Smooth muscle cell (in vitro differentiated cells): ENCODE measurements at regions not wholly inside any gene's neighbourhood (a gene's known extent, or its start where the extent isn't known, plus 50 kb on each side); places are given as distances from the start of the nearest gene placed in this dataset.

Experiments used
- DNase-seq: peaks from one replicate; lab custom pipeline; 2025; ENCODE audit not compliant: unreplicated experiment; lab: John Stamatoyannopoulos, UW
- H2AFZ ChIP-seq: fragments of 200-600 bp; sonication (generic); 2 replicates; pipeline ENCODE4 v1.6.0; 2016; ENCODE audit warnings: antibody characterized with exemption, low read depth, mild to moderate bottlenecking
- H3F3A ChIP-seq: fragments of 200-600 bp; sonication (generic); 2 replicates; pipeline ENCODE4 v1.6.0; 2017; ENCODE audit warnings: antibody characterized with exemption, low read depth
- H3K27ac ChIP-seq: fragments of 200-600 bp; sonication (generic); 2 replicates; pipeline ENCODE4 v1.5.1; 2016; ENCODE audit warnings: low read depth, mild to moderate bottlenecking
- H3K27me3 ChIP-seq: fragments of 200-600 bp; sonication (generic); 2 replicates; pipeline ENCODE4 v1.6.1; 2016; ENCODE audit warnings: low read depth, mild to moderate bottlenecking
- H3K36me3 ChIP-seq: fragments of 200-600 bp; sonication (generic); 2 replicates; pipeline ENCODE4 v1.5.1; 2016; ENCODE audit warnings: low read depth
- H3K4me1 ChIP-seq: fragments of 200-600 bp; sonication (generic); 2 replicates; pipeline ENCODE4 v1.5.1; 2016; ENCODE audit warnings: low read depth
- H3K4me2 ChIP-seq: fragments of 200-600 bp; sonication (generic); 2 replicates; pipeline ENCODE4 v1.6.0; 2016; ENCODE audit warnings: mild to moderate bottlenecking
- H3K4me3 ChIP-seq: fragments of 200-600 bp; sonication (generic); 2 replicates; pipeline ENCODE4 v1.5.1; 2016; ENCODE audit warnings: mild to moderate bottlenecking
- H3K79me2 ChIP-seq: fragments of 200-600 bp; sonication (generic); 2 replicates; pipeline ENCODE4 v1.6.0; 2016; ENCODE audit warnings: low read depth, mild to moderate bottlenecking
- H3K9ac ChIP-seq: fragments of 200-600 bp; sonication (generic); 2 replicates; pipeline ENCODE4 v1.6.0; 2016; ENCODE audit warnings: low read depth
- H3K9me3 ChIP-seq: fragments of 200-600 bp; sonication (generic); replicated peaks from 2 replicates; pipeline ENCODE4 v1.5.1; 2016; ENCODE audit warnings: low read depth
- H4K20me1 ChIP-seq: fragments of 200-600 bp; sonication (generic); 2 replicates; pipeline ENCODE4 v1.6.0; 2016; ENCODE audit warnings: low read depth
- CTCF ChIP-seq: fragments of 200-600 bp; sonication (generic); IDR thresholded peaks from 2 replicates; pipeline ENCODE4 v1.5.1; 2017; ENCODE audit warnings: borderline replicate concordance, mild to moderate bottlenecking, antibody characterized with exemption; ENCODE audit not compliant: insufficient read depth, poor library complexity, severe bottlenecking
- WGBS: methylation state at CpG from one replicate; pipeline ENCODE4 v1.1.7; 2016; ENCODE audit warnings: low lambda C conversion rate; 5-methylcytosine and 5-hydroxymethylcytosine counted together

GRCh38 chr1:168640836-168641235 is 64.4 kb downstream of the XCL1 start:
- peak overlapping the region; percentile 57 for H3K27ac ChIP-seq
- H3K4me3 ChIP-seq = no peak overlapping the region
- H3F3A ChIP-seq = no peaks in the 10 kb centered on the region
- no peak for DNase-seq
- peaks cover 5% of the 10 kb centered on the region for H3K4me1 ChIP-seq
- H4K20me1 ChIP-seq = no peaks in the 10 kb centered on the region
- H3K79me2 ChIP-seq = no peaks in the 10 kb centered on the region
- H3K9ac ChIP-seq = no peak overlapping the region
- H3K36me3 ChIP-seq = no peaks in the 10 kb centered on the region
- no peaks in the 10 kb centered on the region for H3K9me3 ChIP-seq
- no peak for TF ChIP-seq CTCF
- peak overlapping the region; percentile 61 for H3K4me2 ChIP-seq
- H2AFZ ChIP-seq = no peak overlapping the region
- 78% methylated on average over 3 of the region's 3 CpGs for WGBS
- H3K27me3 ChIP-seq = no peaks in the 10 kb centered on the region

GRCh38 chr1:168643152-168643551 is 66.7 kb downstream of the XCL1 start:
- Histone ChIP-seq H4K20me1 (no peaks in the 10 kb centered on the region), H3K36me3 (no peaks in the 10 kb centered on the region), H3K79me2 (no peaks in the 10 kb centered on the region), H3K9ac (no peak overlapping the region), H3K4me2 (peak overlapping the region; percentile 9), H3K27me3 (no peaks in the 10 kb centered on the region), H3K4me1 (no peaks in the 10 kb centered on the region), H3K9me3 (no peaks in the 10 kb centered on the region), H3F3A (no peaks in the 10 kb centered on the region), H3K4me3 (no peak overlapping the region), H3K27ac (peak overlapping the region; percentile 65), H2AFZ (no peak overlapping the region)
- 27% methylated on average over 2 of the region's 2 CpGs for WGBS
- no peak for TF ChIP-seq CTCF
- no peak for DNase-seq
